Posterior cingulate gyrus (tissue), 11 donors: ENCODE measurements at regions not wholly inside any gene's neighbourhood (a gene's known extent, or its start where the extent isn't known, plus 50 kb on each side); places are given as distances from the start of the nearest gene placed in this dataset.
"Not testable (repeated sequence)": the region's sequence is repeated elsewhere in the genome, so short reads cannot be mapped to it uniquely, and the experiment has no call there.

Experiments
- DNase-seq, 10 donors: peaks; one replicate each; pipeline versions ENCODE4 v3.0.0 to v3.0.0-alpha.2; 2020 to 2021; ENCODE audit warnings: mixed read lengths in 3 of 10
- intact Hi-C: fragments of 100-400 bp; cut with DNase I; formaldehyde crosslinking; loops from one replicate; pipeline ENCODE4 v1.15.1; 2023

DNA sequence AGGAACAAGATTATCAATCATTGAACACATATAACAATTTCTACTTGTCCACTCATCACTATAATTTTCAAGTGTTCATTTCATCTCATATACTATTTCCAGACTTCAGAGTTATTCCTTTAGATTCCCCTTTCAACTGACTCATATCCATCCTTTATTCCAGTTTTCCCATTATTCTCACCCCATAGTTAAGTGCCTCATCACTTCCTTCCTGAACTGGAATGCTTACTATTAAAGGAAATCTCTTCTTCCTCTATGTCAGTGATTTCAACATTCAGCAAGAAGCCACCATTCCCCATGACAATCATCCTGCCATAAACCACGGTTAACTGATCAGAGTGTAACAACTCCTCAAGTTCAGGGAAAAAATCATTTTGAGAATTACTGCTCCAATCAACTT is 198.9 kb downstream of the FBXO8 start:
- intact Hi-C loops: no loop called here

DNA sequence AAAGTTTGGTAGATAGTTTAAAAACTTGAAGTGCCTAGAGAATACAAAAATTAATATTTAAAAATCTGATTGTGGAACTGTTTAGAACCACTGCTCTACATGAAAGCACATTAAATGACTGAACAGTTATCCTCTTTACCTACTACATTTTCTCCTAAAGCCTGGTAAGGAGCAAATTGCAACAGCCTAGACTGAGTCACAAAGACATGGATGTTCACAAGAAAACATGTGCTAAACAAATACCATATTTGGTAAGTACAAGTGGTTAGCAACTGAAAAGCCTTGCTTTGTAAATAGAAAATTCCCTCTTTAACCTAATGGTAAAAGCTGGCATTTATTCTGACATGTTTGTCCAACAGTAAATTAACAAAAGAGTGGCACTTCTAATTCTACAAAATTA is 203.1 kb downstream of the FBXO8 start:
- no peak for DNase-seq
- intact Hi-C loops: no loop called here

More for the DNA sequence above, 198.9 kb downstream of the FBXO8 start:
- DNase-seq: no peak

DNA sequence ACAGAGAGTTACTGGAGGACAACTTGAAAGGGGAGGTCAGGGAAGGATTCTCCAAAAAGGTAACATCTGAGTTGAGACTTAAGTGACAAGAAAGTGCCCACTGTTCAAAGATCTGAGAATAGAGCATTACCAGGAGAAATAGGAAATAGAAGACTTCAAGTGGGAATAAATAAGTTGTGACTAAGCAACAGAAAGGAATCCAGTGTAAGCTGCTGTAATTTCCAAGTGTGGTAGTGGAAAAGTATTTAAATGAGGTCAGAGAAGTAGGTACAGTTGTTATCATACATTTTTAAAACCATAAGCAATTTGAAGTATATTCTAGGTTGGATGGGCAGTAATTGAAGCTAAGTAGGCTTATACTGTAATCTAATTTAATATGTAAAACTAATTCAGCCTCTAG is 211.9 kb downstream of the FBXO8 start:
- intact Hi-C loops: no loop called here
- DNase-seq: no peak

DNA sequence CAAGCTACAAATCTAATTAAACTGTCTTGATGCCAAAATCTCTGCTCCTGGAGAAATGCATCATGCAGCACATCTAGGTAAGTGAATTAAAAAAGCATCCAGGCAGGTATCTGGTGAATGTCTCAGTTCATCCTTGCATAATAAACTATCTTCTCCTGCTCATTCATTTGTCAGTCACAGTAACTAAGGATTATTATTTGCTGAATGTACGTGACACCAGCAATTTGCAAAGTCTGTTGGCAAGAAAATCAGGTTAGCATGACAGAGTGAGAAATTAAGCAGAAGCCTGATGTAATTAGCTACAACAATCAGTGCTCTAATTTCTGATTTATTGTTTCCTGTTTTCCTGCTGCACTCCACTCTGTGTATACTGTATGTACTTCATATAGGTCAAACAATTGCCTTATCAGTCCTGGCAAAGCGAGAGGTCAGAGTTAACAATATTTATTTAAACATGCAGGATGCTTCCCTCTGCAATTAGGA is 213.6 kb downstream of the FBXO8 start:
- no peak for DNase-seq
- intact Hi-C loops: no loop called here

DNA sequence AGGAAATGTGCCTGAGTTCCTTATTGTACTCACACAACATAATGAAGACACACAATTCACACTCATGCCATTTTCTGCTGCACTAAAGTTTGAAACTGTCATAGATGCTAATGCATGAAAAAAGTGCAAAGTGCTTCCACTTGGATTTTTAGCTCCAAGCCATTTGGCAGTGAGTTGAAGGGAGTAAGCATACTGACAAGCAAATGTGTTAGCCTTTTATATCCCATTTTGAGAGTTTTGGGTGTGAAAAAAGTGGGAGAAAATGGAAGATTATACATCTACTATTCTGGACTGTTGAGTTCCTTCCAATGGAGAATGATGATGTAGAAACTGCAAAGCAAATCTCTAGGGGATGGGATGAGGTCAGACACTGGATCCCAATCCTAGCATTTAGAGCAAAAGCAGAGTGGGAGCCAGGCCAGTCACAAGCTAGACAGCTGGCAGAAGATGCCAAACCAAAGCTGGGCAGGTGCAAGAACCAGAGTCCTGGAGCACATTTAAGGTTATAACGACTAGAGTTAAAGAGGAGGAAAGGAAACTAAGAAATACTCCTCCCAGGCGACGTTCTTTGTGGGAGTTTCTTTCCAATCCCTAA is 216.8 kb downstream of the FBXO8 start:
- intact Hi-C loops: no loop called here

DNA sequence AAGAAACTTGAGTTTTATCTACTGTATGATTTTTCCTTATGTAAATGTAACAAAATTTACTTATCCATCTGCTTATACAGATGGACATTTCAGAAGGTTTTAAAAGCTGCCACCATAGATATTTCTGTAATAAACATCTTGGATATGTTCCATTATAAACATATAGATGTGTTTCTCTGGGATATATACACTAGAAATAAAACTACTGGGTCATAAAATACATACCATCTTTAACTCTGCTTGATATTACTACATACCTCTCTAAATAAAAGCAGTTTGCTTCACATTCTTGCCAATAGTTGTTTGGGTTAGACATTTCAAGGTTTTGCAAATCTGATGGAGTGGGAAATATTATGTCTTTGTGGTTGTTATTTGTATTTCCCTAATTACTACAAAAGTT is 220.6 kb downstream of the FBXO8 start:
- no peak for DNase-seq
- intact Hi-C loops: no loop called here

More for the DNA sequence above, 216.8 kb downstream of the FBXO8 start:
- DNase-seq: no peak

DNA sequence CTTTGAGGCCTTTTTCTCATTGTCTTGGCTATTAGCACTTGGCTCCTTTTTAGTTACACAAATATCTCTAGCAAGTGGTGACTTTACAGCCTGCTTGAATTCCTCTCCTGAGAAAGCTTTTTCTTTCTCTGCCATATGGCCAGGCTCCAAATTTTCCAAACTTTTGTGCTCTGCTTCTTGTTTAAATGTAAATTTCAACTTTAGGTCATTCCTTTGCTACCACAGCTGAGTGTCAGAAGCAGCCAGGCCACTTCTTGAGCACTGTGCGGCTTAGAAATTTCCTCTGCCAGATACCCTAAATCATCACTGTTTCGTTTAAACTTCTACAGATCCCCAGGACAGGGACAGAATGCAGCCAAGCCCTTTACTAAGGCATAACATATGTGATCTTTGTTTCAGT is 222.4 kb downstream of the FBXO8 start:
- no peak for DNase-seq
- intact Hi-C loops: no loop called here

DNA sequence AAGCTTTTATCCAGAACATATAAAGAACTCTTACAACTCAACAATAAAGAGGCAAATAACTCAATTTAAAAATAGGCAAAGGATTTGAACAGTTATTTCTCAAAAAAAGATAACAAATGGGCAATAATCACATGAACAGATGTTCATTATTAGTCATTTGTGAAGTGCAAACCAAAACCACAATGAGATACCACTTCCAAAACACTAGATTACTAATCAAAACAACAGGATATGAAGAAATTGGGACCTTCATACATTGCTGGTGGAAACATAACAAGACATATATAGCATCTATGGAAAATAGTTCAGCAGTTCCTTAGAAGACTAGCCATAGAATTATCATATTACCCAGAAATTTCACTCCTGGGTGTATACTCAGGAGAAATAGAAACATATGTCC is 224.6 kb downstream of the FBXO8 start:
- no peak for DNase-seq
- intact Hi-C loops: no loop called here

DNA sequence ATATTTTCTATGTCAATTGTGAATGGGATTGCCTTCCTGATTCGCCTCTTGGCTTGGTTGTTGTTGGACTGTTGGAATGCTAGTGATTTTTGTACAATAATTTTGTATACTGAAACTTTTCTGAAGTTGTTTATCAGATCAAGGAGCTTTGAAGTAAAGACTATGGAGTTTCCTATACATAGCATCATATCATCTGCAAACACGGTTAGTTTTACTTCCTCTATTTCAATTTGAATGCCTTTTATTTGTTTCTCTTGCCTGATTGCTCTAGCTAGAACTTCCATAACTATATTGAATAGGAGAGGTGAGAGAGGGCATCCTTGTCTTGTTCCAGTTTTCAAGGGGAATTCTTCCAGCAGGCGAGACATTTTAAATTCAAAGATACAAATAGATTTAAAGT is 226.5 kb downstream of the FBXO8 start:
- DNase-seq: no peak
- intact Hi-C loops: no loop called here

DNA sequence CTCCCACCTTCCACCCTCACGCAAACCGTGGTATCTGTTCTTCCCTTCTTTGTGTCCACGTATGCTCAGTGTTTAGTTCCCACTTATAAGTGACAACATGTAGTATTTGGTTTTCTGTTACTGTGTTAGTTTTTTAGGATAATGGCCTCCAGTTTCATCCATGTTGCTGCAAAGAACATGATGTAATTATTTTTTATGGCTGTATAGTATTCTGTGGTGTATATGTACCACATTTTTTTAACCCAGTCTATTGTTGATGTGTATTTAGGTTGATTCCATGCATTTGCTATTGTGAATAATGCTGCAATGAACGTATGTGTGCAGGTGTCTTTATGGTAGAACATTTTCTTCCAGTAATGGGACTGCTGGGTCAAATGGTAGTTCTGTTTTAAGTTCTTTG is 228.1 kb downstream of the FBXO8 start:
- DNase-seq: no peak
- intact Hi-C loops: no loop called here

DNA sequence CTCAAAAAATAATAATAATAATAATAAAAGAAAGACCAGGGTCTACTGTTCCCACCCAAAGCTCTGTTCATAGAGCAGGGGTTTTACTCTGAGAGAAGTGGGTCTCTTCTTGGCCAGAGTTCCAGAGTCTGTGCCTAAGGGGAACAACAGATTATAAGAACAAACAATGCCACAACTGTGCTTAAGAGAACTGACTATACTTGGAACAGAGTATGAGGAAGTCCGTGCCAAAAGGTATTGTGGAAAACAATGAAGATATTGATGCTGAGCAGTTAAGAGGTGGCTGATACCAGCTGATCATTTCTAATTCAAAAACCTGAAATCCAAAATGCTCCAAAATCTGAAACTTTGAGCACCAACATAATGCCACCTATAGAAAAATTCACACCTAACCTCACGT is 229.6 kb downstream of the FBXO8 start:
- DNase-seq: no peak
- intact Hi-C loops: no loop called here

DNA sequence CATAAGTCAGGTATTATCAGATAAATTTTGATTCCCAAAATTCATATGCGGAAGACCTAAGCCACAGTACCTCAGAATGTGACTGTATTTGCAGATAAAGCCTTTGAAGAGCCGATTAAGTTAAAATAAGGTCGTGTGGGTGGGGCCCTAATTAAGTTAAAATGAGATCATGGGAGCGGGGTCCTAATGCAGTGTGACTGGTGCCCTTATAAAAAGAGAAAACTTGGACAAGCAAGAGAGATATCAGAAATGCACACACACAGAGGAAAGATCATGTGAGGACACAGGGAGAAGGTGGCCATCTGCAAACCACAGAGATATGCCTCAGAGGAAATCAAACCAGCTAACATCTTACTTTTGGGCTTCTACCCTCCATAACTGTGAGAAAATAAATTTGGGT is 236.1 kb downstream of the FBXO8 start:
- intact Hi-C loops: no loop called here
- DNase-seq: no peak

DNA sequence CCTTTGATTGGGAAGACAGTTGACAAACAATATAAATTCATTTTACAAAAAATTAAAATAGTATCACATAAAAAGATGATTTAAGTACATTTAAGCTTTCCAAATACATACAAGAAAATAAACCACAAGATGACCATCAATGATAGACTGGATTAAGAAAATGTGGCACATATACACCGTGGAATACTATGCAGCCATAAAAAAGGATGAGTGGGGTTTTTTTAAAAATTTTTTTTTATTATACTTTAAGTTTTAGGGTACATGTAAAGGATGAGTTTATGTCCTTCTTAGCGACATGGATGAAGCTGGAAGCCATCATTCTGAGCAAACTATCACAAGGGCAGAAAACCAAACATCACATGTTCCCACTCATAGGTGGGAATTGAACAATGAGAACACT is 237.6 kb downstream of the FBXO8 start:
- DNase-seq, intact Hi-C loops: not testable (repeated sequence)

DNA sequence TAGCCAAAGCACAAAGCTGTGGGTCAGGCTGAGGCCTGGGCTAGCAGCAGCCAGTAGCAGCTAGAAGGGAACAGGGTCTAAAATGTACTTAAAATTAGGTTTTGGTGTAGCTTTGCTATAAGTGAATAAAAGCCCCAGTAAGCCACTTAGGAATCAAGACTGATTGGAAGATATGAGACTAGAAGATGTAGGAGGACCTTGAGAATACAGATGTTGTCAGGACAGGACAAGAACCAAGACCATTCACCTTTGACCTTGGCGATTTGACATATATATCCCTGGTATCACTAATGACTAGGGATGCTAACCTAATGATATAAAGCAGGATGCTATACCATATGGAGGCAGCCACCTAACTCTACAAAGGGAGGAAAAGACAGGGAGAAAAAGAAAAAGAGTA is 238.1 kb downstream of the FBXO8 start:
- intact Hi-C loops: no loop called here
- no peak for DNase-seq

DNA sequence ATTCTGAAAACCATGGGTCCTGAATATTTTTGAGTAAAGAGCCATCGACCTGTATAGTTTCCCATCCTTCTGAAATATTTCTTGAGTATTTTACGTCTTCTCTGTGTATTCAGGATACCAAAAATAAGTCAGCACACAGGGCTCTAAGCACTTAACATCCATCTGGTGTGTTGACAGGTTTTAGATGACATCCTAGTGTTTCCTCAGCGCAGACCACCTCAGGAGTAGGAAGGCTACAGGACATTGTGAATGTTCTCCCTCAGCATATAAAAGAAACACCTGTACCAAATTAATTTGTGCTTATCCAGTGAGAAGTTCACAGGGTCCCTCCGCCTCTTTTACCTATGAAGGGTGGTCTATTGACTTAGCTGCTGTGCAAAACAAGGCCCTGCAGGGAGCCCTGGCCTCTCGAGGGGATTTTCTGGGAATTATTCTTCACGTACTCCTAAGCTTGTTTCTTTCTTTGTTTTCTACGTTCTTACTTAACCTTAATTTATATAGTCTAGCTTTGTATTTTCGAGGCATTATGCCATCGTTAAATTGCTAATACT is 241.8 kb downstream of the FBXO8 start:
- DNase-seq: no peak

DNA sequence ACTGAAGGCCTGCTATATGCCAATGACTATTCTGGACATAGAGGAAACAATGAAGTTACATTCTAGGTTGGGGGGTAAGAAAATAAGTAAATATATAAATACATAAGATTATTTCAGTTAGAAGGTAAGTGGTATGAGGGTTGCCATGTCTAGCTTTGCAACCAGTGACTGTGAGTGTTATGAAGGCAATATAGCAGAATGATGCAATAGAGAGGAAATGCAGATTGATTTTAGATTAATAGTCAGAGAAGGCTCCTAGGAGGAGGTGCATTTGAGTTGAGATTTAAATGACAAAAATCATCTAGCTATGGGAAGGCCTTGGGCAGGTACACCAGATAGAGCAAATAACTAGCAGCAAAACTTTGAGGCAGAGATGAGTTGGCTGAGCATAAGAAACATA is 243.2 kb downstream of the FBXO8 start:
- intact Hi-C loops: no loop called here
- no peak for DNase-seq

More for the DNA sequence above, 241.8 kb downstream of the FBXO8 start:
- intact Hi-C loops: no loop called here

DNA sequence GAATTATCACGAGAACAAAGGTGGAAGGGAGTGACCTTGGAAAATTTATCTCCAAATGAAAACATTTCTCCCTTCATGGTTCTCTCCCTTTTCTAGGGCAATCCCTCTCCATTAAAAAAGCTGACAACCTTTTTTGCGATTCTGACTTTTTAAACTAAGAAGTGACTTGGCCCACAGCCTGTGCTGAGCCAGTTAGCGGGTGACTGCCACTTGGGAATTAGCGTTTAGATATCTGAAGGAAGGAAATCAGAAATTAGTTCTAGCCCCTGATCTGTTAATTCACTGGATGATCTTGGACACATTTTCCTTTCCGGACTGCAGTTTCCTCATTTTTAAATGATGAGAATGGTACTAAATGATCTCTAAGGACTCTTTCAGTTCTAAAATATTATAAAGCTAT is 245.0 kb downstream of the FBXO8 start:
- DNase-seq: no peak
- intact Hi-C loops: no loop called here

DNA sequence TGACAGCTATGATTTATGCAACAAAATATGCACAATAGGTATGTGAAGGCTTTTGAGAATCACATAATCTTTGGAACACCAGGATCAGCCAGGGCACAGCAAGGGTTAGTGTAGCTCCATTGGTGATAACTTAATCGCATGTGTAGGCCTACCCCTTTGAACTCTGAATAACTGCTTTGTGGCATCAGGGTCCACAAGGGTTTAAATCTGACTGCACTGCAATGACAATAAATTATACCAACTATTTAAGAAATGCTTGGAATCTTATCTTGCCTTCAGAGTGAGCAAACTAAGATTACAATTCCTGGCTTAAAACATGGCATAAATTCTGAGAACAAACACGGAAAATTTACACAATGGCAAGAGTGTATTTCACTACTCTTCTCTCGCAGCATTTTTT is 245.8 kb downstream of the FBXO8 start:
- intact Hi-C loops: no loop called here
- DNase-seq: no peak

DNA sequence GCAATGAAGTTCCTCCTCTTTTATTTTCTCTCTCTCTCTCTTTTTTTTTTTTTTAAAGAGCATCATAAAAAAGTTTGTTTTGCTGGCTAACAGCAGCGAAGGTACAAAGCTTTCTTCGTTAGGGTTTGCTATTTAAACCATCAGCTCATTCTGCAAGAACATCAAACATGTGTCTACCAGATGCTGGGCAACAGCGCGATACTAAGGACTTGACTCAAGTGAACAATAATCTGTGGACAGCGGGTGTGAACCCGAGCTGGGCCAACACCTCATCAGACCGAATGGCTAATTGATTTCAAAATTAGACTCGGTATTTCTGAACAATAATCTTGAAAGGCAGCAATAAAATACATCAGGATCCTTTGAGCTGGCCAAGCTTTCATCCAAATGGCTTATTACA is 246.4 kb downstream of the FBXO8 start:
- peak in 1 of 10 donors; percentile 47 for DNase-seq
- intact Hi-C loops: no loop called here

DNA sequence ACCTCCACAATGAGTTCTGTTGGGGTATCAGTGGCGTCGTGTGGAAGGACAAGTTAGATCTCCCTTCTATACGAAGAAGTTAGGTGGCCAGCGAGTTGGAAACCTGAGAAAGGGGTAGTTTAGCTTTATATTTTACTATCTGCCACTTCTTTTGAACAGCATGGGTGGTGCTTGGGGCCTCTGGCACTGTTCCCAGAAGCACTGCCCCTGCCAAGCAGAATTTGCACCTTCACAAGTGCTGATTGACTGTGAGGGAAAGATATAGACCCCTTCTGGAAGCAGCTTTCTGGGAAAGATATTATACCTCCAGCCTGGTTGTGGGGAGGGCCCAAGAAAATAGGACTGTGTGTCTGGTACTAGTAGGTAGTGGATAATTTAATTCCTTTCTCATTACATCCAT is 246.9 kb downstream of the FBXO8 start:
- DNase-seq: no peak
- intact Hi-C loops: no loop called here

DNA sequence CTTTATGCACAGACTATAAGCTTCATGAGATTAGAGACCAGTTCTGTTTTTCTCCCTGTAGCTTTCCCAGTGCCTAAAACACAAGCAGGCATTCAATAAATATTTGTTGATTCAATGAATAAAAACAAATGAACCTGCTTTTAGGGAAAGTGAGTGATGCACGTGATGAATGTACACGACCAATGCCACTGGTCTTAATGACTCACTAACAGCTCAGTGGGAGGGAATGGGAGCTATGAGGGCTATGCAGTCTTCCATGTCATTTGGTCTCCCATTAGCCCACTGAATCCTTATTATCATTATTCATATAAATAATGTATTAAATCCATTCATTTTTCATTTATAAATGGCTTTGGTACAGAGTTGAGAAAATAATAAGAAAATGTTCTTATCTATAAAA is 247.4 kb downstream of the FBXO8 start:
- intact Hi-C loops: no loop called here
- DNase-seq: no peak

DNA sequence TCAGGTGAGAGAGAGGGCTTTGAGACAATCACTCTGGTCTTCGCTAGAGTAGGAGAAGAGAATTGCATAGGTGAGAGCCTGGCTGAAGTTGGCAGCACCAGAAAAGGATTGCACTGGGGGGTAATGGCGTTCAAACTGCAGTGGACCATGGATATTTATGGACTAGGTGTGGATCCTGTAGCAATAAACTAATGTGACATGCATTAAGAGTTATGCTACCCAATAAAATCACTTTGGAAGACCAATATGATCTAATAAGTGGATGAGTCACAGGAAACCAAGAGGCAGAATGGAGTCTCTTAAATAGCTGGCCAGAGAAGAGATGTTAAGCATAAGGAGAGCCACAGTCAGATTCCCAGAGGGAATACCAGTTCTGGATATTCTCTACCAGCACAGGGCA is 259.8 kb downstream of the FBXO8 start:
- intact Hi-C loops: no loop called here
- no peak for DNase-seq

DNA sequence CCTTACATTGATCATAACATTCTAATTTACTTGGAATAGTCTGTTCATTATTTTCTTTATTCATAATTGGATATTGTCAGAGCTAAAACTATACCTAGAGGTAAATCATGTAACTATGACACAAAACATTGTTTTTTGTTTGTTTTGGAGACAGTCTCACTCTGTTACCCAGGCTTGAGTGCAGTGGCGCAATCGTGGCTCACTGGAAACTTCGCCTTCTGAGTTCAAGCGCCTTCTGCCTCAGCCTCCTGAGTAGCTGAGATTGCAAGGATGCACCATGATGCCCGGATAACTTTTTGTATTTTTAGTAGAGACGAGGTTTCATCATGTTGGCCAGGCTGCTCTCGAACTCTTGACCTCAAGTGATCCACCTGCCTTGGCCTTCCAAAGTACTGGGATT is 265.2 kb downstream of the FBXO8 start:
- no peak for DNase-seq
- intact Hi-C loops: no loop called here
